GM18868 (cell line): ENCODE measurements at regions not wholly inside any gene's neighbourhood (a gene's known extent, or its start where the extent isn't known, plus 50 kb on each side); places are given as distances from the start of the nearest gene placed in this dataset.
A peak's percentile ranks its signal among the peaks of the same experiment; 100 is the strongest.

Experiments
- ATAC-seq: cut with Tn5 transposase; IDR thresholded peaks from one replicate; pipeline ENCODE4 v1.9.1; 2021; ENCODE audit warnings: mild to moderate bottlenecking, moderate library complexity; ENCODE audit not compliant: unreplicated experiment

DNA sequence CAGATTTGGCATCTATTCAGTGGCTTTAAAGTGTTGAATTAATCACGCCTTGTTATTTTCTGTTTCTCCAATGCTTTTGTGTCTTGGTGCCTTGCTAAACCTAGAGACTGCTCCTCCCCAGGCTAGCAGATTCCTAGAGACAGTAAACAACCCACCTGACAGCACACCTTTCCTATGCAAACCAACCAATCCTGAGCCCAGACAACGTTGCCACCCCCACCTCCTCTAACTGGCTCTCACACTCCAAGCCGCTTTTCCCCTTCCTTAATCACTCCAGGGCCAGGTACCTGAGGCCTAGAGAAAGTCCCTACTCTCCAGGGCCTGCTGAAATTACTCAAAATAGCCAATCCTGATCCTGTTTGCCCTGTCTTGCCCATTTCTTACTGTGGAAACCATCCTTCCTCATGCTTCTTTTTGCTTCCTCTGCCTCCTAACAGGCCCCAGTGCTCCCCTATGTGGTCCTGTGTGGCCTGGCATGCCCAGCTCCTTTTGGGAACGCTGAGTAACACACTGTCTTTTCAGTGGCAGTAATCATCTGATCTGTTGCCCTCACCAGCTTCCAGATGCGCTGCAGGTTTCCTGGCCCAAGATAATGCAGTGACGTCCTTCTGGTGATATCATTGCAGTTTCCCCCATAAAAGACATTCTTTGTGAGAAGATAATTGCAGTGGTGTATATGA, 53.4 kb downstream of the GAS1 start:
- no peak for ATAC-seq

DNA sequence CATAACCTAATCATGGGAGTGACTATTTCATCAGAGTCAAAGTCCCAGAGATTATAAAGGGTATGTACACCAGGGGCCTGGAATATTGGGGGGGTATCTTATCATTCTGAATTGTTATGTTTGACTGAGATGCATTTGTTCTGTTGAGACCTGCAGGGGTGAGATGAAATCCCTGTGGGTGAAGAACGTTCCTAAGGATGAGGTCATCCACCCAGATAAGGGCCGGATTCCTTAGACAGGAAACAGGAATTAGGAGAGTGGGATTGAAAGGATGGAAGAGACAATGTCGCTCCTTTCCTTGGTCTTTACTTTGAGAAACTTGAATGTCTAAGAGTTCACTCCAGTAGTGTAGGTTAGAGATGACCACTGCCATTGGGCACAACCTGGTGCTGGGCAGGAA, 54.7 kb downstream of the GAS1 start:
- ATAC-seq: no peak

DNA sequence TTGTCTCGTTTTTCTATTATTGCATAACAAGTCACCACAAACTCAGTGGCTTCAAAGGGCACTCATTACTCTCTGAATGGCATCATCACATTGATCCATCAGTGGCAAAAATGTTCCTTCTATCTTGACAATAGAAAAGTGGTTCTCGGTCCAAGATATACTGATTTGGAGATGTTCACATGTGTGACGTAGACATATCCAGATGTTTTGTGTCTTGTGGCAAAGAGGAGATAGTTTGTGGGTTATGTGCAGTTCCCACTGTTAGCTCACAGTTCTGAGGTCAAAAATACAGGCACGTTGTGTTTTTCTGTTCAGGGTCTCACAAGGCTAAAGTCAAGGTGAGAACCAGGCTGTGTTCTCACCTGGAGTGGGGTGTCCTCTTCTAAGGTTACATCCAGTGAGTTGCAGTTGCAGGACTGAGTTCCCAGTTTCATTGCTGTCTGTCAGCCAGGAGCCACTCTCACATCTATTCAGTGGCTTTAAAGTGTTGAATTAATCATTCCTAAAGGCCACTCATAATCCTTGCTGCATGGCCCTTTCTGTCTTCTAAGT, 55.3 kb downstream of the GAS1 start:
- no peak for ATAC-seq

DNA sequence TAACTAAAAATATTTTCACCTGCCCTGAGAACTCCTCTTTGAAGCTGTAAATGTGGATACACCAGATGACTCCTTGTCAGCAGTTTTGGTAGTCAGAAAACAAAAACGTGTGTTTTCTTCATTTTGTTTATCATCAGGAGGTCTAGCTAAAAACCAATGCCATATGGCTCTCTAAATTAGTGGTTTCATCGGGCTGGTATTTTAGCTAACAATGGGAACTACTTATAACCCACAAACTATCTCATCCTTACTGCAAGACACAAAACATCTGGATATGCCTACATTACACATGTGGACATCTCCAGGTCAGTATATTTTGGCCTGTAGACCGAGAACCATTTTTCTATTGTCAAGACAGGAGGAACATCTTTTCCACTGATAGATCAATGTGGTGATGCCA, 56.2 kb downstream of the GAS1 start:
- no peak for ATAC-seq

DNA sequence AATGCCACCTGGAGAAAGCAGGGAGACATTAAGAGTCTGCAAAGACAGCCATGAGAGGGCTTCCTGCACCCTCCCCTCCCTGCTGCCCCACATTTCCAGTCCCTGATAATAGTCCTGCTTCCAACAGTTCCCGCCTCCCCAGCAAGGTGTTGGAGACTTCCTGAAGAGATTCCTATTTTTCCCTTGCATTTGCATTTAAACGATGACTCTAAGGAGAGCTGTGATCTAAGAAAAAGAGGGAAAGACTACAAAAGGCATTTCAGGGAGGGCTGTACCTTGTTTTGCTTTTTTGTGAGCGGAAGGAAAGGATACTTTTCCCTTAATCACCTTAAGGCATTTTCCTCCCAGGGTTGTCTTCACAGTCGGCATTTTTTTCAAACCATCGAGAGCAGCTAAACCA, 62.1 kb downstream of the GAS1 start:
- no peak for ATAC-seq

DNA sequence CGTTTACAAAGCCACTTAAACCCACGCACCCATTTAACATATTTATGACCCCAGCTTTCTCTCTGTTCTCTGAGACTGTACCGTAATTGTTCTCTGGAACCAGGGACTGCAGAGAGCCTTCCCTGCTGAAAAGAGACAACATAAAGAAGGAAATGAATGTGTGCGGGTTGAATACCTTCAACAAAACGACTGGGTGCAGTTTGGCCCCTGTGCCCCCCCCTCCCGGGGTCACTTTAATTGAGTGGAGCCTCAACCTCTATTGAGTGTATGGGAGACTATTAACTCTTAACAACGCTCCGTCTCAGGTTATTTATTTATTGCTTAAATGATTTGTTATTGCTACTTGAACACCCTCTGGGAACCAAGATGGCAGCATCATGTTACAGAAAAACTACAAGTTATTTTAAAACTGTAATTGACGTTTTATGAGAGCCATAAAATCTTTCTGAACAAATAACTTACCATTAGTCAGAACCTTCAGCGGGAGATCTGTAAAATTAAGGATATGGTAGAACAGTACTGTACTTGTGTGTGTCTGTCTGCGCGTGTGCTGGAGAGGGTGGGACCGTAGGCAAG, 70.6 kb downstream of the GAS1 start:
- ATAC-seq: no peak

DNA sequence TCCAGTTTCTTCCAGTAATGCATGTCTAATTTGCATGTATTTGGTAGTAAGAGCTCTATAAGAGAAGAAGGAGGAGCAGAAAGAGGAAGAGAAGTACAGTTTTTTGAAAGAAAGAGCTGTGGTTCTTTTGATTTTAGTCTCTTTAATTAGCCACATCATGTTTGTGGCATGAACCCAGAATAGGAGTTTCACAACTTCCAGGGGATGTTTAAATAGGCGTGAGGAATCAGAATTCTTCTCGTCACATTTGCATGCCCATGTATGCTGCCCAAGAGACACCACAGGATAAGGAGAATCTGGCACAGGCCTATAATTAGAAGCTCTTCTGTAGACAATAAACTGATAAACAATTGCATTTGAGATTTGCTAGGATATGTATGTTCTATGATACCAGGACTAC, 78.7 kb downstream of the GAS1 start:
- no peak for ATAC-seq

DNA sequence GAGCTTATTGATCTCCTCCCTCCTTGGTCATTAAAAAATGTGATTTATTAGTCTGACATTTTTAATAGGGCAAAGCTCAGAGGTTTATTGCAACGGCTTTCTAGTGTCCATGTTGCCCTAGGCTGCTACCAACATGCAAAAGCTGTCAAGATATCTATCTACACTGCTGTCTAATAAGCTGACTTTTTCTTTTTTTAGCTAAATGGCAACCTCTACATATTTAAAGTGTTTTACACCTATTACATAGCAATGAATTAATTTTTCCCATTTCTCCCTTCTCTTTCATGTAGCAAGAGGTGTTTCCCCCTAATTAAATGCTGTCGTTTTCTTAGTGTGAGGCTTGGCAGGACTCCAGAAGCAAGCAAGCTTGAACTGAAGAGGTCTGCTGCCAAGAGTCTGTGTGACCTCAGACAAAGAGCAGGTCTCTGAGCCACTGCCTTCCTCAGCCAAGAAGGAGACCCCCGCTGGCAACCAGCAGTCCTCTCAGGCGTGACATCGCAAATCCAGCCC, 79.4 kb downstream of the GAS1 start:
- no peak for ATAC-seq

DNA sequence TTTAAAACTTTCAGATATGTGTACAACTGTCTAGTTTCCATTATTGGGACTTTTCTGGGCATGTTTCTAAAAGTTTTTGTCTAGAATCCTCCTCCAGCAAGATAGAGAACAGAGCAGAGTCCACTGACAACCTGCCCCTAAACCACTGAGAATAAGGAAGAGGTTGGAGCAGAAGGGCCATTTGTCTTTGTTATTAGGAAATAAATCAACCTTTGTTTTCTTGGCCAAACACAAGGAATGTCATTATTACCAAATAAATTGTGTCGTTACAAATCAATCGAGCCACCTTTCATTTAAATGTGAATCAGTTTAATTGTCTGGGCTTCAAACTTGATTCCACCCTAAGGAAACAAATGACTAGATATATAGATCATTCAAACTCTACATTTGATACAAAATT, 81.4 kb downstream of the GAS1 start:
- no peak for ATAC-seq

DNA sequence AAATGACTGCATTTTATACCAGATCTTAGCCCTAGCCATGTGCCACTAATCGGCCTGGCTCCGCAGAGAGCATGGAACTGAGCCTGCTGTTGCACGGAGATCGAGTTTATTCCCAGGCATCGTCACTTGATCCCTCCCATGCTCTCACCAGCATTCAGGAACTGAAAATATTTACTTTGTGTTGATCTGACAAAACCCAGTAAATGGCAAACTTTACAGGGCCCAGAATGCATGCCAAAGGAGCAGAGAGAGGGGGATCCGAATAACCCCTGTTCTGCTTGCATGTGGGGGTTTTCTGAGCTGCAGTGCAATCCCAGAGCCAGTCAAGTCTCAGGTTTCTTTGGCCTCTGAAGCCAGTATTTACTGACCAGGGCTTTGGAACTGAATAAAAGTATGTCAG, 87.3 kb downstream of the GAS1 start:
- no peak for ATAC-seq

DNA sequence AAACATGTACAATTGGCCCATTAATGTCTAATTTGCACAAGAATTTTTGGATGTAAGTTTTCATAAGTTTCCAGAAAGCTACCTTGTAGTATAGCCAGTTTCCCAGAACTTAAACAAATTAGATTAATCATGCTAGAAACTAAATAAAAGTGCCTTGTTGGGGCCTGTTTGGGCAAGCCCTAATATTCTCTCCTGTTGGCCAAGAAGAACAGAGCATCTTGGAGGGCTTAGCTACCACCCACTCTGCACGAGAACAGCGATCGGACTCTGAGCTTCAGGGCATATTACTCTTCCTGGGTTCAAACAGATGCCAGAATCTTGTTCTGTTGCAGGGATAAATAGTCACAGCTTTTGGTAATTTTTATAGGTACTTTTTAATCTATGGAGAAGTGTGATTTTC, 88.2 kb downstream of the GAS1 start:
- no peak for ATAC-seq

DNA sequence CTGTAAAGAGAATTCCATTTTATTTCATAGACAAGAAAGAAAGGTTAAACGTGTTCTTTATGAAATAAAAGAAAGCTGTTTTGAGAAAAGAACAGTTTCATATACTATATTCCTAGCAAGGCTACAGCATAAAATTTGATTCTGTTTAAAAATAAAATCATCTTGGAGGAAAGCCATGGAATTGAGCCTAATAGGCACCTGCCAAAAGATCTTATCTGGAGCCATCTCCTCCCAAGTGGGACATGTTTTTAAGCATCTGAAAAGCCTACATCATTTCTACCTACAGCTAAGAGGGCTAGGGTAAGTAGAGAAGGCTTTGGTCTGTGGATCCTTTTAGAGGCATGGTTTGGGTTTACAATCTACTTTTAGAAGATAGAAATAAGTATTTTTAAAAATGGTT, 89.3 kb downstream of the GAS1 start:
- ATAC-seq: no peak

DNA sequence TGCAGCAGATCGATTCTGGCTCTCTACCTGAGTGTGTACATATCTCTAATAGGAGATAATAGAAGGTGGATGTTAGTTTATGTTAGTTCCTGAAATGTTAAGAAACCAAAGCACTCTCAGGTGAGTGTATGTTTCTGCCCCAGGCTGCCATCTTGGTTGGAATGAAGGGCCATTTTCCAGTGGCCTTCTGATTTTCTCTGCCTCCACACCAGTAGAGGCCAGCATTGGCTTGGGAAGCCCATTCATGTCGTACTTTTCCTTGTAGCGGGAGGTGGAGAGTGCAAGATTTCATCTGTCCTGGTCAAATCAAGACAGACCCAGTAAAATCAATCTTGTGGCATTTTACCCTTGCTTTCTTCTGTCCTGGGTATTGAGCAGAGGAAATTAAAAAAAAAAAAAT, 91.0 kb downstream of the GAS1 start:
- no peak for ATAC-seq

DNA sequence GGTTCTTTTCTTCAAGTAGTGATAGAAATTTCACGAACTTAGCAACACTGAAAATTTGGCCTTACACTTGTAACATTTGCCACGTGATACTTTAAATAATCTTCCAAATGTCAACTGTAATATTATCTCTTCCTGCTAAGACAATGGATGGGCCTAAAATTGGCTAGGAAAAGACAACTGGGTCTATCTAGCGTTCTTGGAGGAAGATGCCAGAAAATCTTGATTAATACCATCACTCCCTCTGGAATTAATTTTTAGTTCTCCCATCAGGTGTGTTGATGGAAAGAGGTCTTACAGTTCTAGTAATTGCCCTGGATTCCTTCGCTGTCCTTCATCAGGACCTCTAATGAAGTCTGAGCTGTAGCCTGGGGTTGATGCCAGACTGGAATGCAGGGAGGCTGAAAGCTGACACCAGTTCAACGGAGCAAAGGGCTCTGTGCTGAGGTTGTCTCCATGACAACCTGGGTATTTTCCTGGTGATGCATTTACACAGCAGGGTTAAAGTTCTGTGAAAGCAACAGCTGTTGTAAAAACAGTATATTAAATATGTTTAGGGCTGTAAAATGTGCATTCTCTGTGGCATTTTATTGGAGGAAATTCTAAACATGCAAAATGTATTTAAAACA, 92.3 kb downstream of the GAS1 start:
- ATAC-seq: no peak

DNA sequence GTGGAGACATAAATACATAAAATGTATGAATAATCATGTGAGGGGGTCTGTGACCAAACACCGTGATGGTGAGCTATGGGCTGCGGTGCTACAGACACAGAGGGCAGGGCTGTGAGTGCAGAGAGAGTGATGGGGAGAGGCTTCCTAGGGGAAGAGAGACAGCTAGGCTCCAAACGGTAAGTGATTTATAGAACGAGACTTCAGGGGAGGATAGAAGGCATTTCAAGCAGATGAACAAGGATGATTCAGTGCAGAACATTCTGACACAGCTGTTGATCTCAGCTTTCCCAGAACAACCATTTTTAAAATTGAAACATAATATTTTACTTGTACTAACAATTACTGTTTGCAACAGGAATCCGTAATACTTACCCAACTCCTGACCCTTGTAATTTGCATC, 100.7 kb downstream of the GAS1 start:
- ATAC-seq: no peak

DNA sequence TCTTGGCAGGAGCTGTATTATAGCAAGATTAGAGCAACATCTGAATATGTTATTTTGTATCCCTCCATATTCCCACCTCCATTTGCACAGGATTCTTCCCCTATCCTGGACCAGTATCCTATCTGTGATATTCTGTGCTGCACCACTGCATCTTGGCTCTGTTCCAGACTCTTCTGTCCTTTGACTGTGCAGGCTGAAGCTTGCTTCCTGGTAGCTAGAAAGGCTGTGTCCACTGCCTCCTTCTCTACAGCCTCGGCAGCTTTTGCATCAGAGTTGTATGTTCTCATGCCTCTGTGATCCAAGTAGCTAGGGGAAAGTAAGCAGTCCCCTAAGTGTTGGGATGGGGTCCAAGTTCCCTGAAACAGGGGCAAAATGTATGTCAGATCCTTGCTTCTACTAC, 104.1 kb downstream of the GAS1 start:
- ATAC-seq: no peak

DNA sequence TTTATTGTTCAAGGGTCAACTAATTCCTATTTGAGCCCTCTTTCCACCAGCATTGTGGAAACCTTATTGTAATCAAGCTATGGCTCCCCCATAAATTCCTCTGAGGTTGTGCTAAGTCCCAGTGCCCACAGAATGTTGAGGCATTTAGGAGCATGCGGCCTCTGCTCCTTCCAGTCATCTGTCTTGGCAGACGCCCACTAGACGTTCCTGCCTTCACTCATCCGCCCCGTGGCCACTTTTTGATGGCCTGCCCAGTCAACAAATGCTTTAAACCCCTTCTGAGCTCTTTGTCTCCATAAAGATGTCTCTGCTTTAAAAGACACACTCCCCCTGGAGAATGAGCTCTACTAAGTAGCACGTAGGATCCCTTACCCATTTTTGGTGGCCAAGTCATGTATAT, 104.7 kb downstream of the GAS1 start:
- ATAC-seq: no peak

DNA sequence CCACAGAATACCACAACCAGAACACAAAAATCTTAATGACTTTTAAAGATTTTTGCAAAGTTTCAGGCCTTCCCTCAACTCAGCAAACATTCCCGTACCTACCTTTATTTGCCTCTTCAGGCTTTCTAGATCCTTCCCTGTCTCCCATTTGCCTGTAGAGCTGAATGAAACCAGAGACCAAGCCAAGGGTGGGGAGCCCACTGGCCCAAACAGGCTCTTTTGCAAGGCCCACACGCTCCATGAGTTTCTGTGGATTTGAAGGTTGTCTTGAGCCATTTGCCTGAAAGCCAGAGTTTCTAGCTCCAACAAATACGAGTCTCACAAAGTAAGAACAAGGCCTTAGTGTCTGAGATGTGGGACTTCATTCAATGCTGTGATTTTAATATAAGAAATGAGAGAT, 107.8 kb downstream of the GAS1 start:
- ATAC-seq: no peak

DNA sequence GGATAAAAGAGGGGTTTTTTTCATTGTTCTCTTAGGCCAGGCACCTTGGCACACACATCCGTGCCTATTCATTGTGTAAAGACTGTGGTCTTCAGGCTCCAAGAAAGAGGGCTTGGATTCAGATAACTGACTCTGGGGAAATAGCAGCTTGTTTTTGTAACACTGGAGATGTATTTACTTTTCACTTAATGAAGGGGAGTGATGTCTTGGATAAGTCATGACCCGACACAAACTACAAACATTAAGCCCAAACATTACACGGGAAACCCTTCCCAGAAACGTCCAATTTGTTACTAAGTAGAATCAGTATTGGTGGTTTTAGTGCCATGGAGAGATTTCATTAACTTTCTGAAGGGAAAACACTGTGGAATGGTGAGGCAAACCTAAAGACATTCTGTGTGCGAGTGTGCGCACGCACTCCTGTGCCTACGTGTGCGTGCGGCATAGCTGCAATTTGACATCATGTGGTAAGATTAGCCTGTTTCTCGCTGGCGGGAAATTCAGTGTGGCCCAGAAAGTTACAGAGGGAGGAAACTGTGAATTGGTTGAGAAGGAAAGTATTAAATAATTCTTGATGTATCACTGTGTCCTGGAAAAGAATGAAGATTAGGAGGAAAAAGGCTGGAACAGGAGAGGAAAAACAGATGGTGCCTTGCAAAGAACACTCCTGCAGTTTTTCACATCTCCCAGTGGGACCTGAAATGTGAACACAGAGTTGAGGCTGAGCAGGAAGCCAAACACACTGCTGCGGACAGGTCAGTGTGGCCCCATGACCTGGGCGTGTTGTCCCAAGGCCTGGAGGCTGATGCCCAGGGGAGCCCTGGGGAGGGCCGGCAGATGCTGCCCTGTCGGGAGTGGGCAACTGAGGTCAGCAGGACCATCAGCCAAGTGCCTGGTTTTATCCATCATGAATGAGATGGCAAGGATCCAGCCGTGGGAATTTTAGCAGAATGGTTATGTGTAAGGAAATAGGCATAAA, 108.5 kb downstream of the GAS1 start:
- no peak for ATAC-seq

DNA sequence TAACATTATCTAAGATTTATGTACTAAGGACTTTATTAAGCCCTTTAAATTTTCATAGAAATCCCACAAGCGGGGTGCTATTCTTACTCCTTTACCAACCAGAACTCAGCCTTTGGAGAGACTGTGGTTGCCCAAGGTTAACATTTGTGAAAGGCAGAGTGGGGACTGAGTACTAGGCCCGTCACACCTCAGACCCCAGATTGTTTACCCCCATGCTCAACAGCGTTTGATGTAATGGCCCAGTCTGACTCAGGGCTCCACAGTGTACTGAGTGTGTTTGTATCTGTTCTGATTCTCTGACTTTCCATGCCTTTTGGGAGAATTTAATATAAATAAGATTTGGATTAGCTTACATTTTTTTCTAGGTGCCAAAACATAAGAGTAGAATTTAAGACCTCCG, 110.0 kb downstream of the GAS1 start:
- no peak for ATAC-seq

DNA sequence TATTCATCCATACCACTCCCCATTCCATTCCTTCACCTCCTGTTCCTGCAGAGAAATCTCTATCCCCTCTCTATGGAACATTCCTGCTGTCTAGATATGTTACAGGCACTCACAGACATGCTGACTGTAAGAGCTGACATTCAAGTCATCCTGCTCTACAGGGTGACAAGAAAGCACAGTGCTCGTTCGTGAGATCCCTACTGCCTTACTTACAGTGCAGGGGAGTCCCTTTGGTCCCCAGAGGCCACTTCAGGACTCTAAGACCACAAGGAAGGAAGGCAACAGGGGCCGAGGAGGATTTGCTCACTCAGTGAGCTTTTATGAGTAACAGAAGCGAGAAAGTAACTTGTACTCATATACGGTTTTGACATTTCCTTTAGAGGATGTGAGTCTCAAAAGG, 110.5 kb downstream of the GAS1 start:
- peak; percentile 95 for ATAC-seq
